Astrocyte (in vitro differentiated cells and primary cell): ENCODE measurements at regions not wholly inside any gene's neighbourhood (a gene's known extent, or its start where the extent isn't known, plus 50 kb on each side); places are given as distances from the start of the nearest gene placed in this dataset.

ENCODE experiments used
- DNase-seq: peaks from one replicate; pipeline ENCODE4 v3.0.0-alpha.2; 2010; ENCODE audit warnings: low read depth
- FAIRE-seq: peaks from 2 replicates; lab custom pipeline; 2011; peaks lifted over from hg19 to GRCh38; lab: Jason Lieb, UNC
- H2AFZ ChIP-seq: 2 replicates; pipeline ENCODE4 v1.6.0; 2012; ENCODE audit warnings: low read depth, low read length, inconsistent platforms
- H3K27ac ChIP-seq: 2 replicates; pipeline ENCODE4 v1.5.1; 2011; ENCODE audit warnings: low read depth, low read length, inconsistent platforms
- H3K27me3 ChIP-seq: 2 replicates; pipeline ENCODE4 v1.6.0; 2011; ENCODE audit warnings: low read length, inconsistent platforms; ENCODE audit not compliant: insufficient read depth
- H3K36me3 ChIP-seq: 2 replicates; pipeline ENCODE4 v1.5.1; 2011; ENCODE audit warnings: low read length, inconsistent platforms; ENCODE audit not compliant: insufficient read depth
- H3K4me1 ChIP-seq: 2 replicates; pipeline ENCODE4 v1.5.1; 2011; ENCODE audit warnings: low read length, inconsistent platforms; ENCODE audit not compliant: insufficient read depth
- H3K4me2 ChIP-seq: 2 replicates; pipeline ENCODE4 v1.6.0; 2012; ENCODE audit warnings: low read length, inconsistent platforms
- H3K4me3 ChIP-seq: 2 replicates; pipeline ENCODE4 v1.5.1; 2011; ENCODE audit warnings: low read depth, mild to moderate bottlenecking, low read length, inconsistent platforms; ENCODE audit not compliant: insufficient read depth
- H3K79me2 ChIP-seq: 2 replicates; pipeline ENCODE4 v1.6.0; 2012; ENCODE audit warnings: mild to moderate bottlenecking, low read length, inconsistent platforms; ENCODE audit not compliant: insufficient read depth
- H3K9ac ChIP-seq: 2 replicates; pipeline ENCODE4 v1.6.0; 2012; ENCODE audit warnings: mild to moderate bottlenecking, low read length, inconsistent platforms
- H3K9me3 ChIP-seq: 2 replicates; pipeline ENCODE4 v1.5.1; 2012; ENCODE audit warnings: low read depth, mild to moderate bottlenecking, low read length, inconsistent platforms; ENCODE audit not compliant: insufficient read depth
- H4K20me1 ChIP-seq: 2 replicates; pipeline ENCODE4 v1.6.0; 2012; ENCODE audit warnings: low read length, inconsistent platforms; ENCODE audit not compliant: insufficient read depth
- H3K27ac Mint-ChIP-seq: one replicate; pipeline ENCODE4 v1.8.0; 2021; ENCODE audit warnings: mild to moderate bottlenecking, mixed read lengths; ENCODE audit not compliant: unreplicated experiment
- H3K27me3 Mint-ChIP-seq: one replicate; pipeline ENCODE4 v1.8.0; 2021; ENCODE audit warnings: low read depth, mixed read lengths; ENCODE audit not compliant: unreplicated experiment
- H3K36me3 Mint-ChIP-seq: one replicate; pipeline ENCODE4 v1.8.0; 2021; ENCODE audit warnings: low read depth, mixed read lengths; ENCODE audit not compliant: unreplicated experiment
- H3K4me1 Mint-ChIP-seq: one replicate; pipeline ENCODE4 v1.8.0; 2021; ENCODE audit warnings: low read depth, mixed read lengths; ENCODE audit not compliant: unreplicated experiment
- H3K4me3 Mint-ChIP-seq: one replicate; pipeline ENCODE4 v1.8.0; 2021; ENCODE audit warnings: mild to moderate bottlenecking, moderate library complexity, mixed read lengths; ENCODE audit not compliant: unreplicated experiment
- H3K9me3 Mint-ChIP-seq: one replicate; pipeline ENCODE4 v1.8.0; 2021; ENCODE audit warnings: mild to moderate bottlenecking, mixed read lengths; ENCODE audit not compliant: unreplicated experiment
- CTCF ChIP-seq: IDR thresholded peaks from 2 replicates; pipeline ENCODE4 v1.5.1; 2011; ENCODE audit warnings: low read depth, mild to moderate bottlenecking, inconsistent platforms, low read length, moderate library complexity; ENCODE audit not compliant: insufficient read depth
- EZH2 ChIP-seq: IDR thresholded peaks from 2 replicates; pipeline ENCODE4 v1.6.1; 2012; ENCODE audit warnings: mild to moderate bottlenecking, low read length, inconsistent platforms; ENCODE audit not compliant: insufficient read depth

- Mint-ChIP-seq H3K4me3 (no peak overlapping the region), H3K4me1 (no peaks in the 10 kb centered on the region), H3K36me3 (no peaks in the 10 kb centered on the region), H3K27ac (no peak overlapping the region), H3K9me3 (peaks cover under 1% of the 10 kb centered on the region), H3K27me3 (no peaks in the 10 kb centered on the region)
- H4K20me1 ChIP-seq = no peaks in the 10 kb centered on the region
- no peak overlapping the region for H3K27ac ChIP-seq
- H3K27me3 ChIP-seq = peaks cover 5% of the 10 kb centered on the region
- no peaks in the 10 kb centered on the region for H3K9me3 ChIP-seq
- H3K36me3 ChIP-seq = no peaks in the 10 kb centered on the region
- no peak overlapping the region for H3K4me3 ChIP-seq
- TF ChIP-seq EZH2 (no peak), CTCF (no peak)
- peak overlapping the region; percentile 11 for H3K4me2 ChIP-seq
- H3K9ac ChIP-seq = no peak overlapping the region
- FAIRE-seq = no peak
- no peak overlapping the region for H2AFZ ChIP-seq
- H3K4me1 ChIP-seq = peaks cover 6% of the 10 kb centered on the region
- DNase-seq = peak; percentile 36
- no peaks in the 10 kb centered on the region for H3K79me2 ChIP-seq
These were observed 170.8 kb downstream of the PMAIP1 start for GRCh38 chr18:60070631-60071030.

- no peaks in the 10 kb centered on the region for H3K36me3 Mint-ChIP-seq
- FAIRE-seq = no peak
- H3K4me2 ChIP-seq = no peak overlapping the region
- no peak for DNase-seq
- H3K4me3 ChIP-seq = no peak overlapping the region
- H3K27me3 ChIP-seq = peaks cover 5% of the 10 kb centered on the region
- H3K4me1 Mint-ChIP-seq = no peaks in the 10 kb centered on the region
- H3K27ac Mint-ChIP-seq = no peak overlapping the region
- no peaks in the 10 kb centered on the region for H3K79me2 ChIP-seq
- H3K36me3 ChIP-seq = no peaks in the 10 kb centered on the region
- H2AFZ ChIP-seq = no peak overlapping the region
- H4K20me1 ChIP-seq = no peaks in the 10 kb centered on the region
- H3K4me1 ChIP-seq = peaks cover 6% of the 10 kb centered on the region
- no peaks in the 10 kb centered on the region for H3K9me3 Mint-ChIP-seq
- no peak overlapping the region for H3K4me3 Mint-ChIP-seq
- TF ChIP-seq CTCF = no peak
- no peak for TF ChIP-seq EZH2
- H3K27ac ChIP-seq = no peak overlapping the region
- H3K9ac ChIP-seq = no peak overlapping the region
- no peaks in the 10 kb centered on the region for H3K9me3 ChIP-seq
- H3K27me3 Mint-ChIP-seq = no peaks in the 10 kb centered on the region
These were observed 169.3 kb downstream of the PMAIP1 start for GRCh38 chr18:60069145-60069544.

- no peaks in the 10 kb centered on the region for H3K9me3 ChIP-seq
- no peak for DNase-seq
- FAIRE-seq = no peak
- H3K4me2 ChIP-seq = no peak overlapping the region
- Mint-ChIP-seq H3K27me3 (no peaks in the 10 kb centered on the region), H3K9me3 (no peaks in the 10 kb centered on the region), H3K4me1 (no peaks in the 10 kb centered on the region), H3K36me3 (no peaks in the 10 kb centered on the region), H3K4me3 (no peak overlapping the region), H3K27ac (no peak overlapping the region)
- no peaks in the 10 kb centered on the region for H3K36me3 ChIP-seq
- H3K27me3 ChIP-seq = peaks cover 5% of the 10 kb centered on the region
- H3K9ac ChIP-seq = no peak overlapping the region
- no peak overlapping the region for H3K27ac ChIP-seq
- no peak overlapping the region for H2AFZ ChIP-seq
- TF ChIP-seq EZH2 (no peak), CTCF (no peak)
- peaks cover 6% of the 10 kb centered on the region for H3K4me1 ChIP-seq
- no peaks in the 10 kb centered on the region for H3K79me2 ChIP-seq
- no peak overlapping the region for H3K4me3 ChIP-seq
- no peaks in the 10 kb centered on the region for H4K20me1 ChIP-seq
These were observed 167.8 kb downstream of the PMAIP1 start for GRCh38 chr18:60067426-60068210.
